AG09319 (cell line): ENCODE measurements at regions not wholly inside any gene's neighbourhood (a gene's known extent, or its start where the extent isn't known, plus 50 kb on each side); places are given as distances from the start of the nearest gene placed in this dataset.

Experiments
- DNase-seq: peaks from one replicate; pipeline ENCODE4 v3.0.0-alpha.2; 2010; ENCODE audit warnings: low read depth; ENCODE audit errors: extremely low read depth
- CTCF ChIP-seq: IDR thresholded peaks from 2 replicates; pipeline ENCODE4 v1.5.1; 2011; ENCODE audit warnings: low read depth, mild to moderate bottlenecking, inconsistent platforms, low read length, moderate library complexity

DNA sequence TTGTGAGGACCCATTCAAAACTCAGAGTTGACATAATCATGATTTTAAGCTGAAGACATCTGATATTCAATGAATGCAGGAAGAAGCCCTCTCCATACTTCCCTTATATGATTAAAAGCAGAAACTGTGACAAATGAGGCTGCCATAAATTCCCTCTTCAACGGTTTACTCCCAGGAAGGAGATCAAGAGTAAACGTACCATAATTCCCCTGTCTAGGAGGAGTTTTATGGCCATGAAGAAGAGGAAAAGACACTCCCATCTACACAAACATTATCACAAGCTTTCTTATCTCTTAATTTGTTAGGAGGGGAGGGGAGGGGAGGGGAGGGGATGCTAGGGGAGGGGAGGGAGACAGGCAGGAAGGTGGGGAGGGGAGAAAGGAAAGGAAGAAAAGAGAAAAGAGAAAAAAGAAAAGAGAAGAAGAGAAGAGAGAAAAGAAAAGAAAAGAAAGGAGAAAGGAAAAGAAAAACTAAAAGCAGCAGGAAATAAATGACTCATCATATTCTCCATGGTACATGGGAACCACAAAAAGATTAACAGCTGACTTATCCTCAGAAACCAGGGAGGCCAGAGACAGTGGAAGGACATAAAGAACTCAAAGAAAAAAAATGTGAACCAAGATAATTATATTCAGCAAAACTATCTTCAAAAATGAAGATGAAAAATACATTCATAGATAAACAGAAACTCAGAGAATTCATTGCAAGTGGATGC, 121.6 kb downstream of the ALOX5 start:
- DNase-seq, result no peak
- no peak for TF ChIP-seq CTCF
